RWPE2 (cell line): ENCODE measurements at regions not wholly inside any gene's neighbourhood (a gene's known extent, or its start where the extent isn't known, plus 50 kb on each side); places are given as distances from the start of the nearest gene placed in this dataset.

ENCODE experiments used
- ATAC-seq: fragments of 200-7000 bp; cut with Tn5 transposase; 3 replicates; pipeline ENCODE4 v1.9.1; 2021; ENCODE audit warnings: low read depth
- DNase-seq: peaks from one replicate; pipeline ENCODE4 v3.0.0-alpha.2; 2020; ENCODE audit warnings: low spot score
- H3K27ac ChIP-seq: fragments of 450-650 bp; 2 replicates; pipeline ENCODE4 v1.5.1; 2017; ENCODE audit warnings: mild to moderate bottlenecking; ENCODE audit not compliant: poor library complexity, severe bottlenecking
- H3K27me3 ChIP-seq: fragments of 250-450 bp; sonication (Bioruptor Pico); 2 replicates; pipeline ENCODE4 v1.5.1; 2021; ENCODE audit warnings: mild to moderate bottlenecking, moderate library complexity; ENCODE audit not compliant: insufficient read depth, poor library complexity, severe bottlenecking
- H3K36me3 ChIP-seq: fragments of 250-450 bp; sonication (Bioruptor Pico); 2 replicates; pipeline ENCODE4 v1.5.1; 2020; ENCODE audit warnings: low read depth, mild to moderate bottlenecking, moderate library complexity
- H3K4me1 ChIP-seq: fragments of 250-450 bp; sonication (Bioruptor Pico); 2 replicates; pipeline ENCODE4 v1.5.1; 2021; ENCODE audit warnings: mild to moderate bottlenecking, moderate library complexity; ENCODE audit not compliant: insufficient read depth, poor library complexity, severe bottlenecking
- H3K4me3 ChIP-seq: fragments of 250-450 bp; sonication (Bioruptor Pico); 2 replicates; pipeline ENCODE4 v1.5.1; 2021; ENCODE audit warnings: mild to moderate bottlenecking, moderate library complexity; ENCODE audit not compliant: severe bottlenecking
- H3K9me3 ChIP-seq: fragments of 250-450 bp; sonication (Bioruptor Pico); 2 replicates; pipeline ENCODE4 v1.5.1; 2021; ENCODE audit warnings: mild to moderate bottlenecking, moderate library complexity; ENCODE audit not compliant: severe bottlenecking
- TF ChIP-seq, protein P1 (sequence below): fragments of 450-650 bp; IDR thresholded peaks from one replicate; pipeline ENCODE4 v1.5.1; 2017; ENCODE audit warnings: mild to moderate bottlenecking, moderate library complexity; ENCODE audit not compliant: poor library complexity, severe bottlenecking

DNA sequence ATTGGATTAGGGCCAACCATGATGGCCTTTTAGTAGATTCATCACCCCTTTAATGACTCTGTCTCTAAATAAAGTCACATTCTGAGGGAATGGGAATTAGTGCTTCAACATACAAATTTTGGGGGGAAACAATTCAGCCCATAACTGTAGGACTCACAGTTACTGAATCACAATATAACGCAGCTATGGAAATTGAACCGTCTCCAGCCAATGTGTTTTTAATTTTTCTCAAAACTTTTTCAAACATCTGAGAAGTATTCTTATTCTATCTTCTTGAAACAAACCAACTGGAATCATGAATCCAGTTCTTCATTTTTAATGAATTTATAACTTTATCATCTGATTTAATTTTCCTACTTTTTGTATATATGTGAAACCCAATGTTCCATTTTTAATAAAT, 373.1 kb upstream of the SYT4 start:
- Histone ChIP-seq H3K4me3 (no peak overlapping the region), H3K27me3 (no peaks in the 10 kb centered on the region), H3K4me1 (no peaks in the 10 kb centered on the region), H3K9me3 (no peaks in the 10 kb centered on the region), H3K36me3 (no peaks in the 10 kb centered on the region), H3K27ac (no peak overlapping the region)
- TF ChIP-seq, protein P1, sequence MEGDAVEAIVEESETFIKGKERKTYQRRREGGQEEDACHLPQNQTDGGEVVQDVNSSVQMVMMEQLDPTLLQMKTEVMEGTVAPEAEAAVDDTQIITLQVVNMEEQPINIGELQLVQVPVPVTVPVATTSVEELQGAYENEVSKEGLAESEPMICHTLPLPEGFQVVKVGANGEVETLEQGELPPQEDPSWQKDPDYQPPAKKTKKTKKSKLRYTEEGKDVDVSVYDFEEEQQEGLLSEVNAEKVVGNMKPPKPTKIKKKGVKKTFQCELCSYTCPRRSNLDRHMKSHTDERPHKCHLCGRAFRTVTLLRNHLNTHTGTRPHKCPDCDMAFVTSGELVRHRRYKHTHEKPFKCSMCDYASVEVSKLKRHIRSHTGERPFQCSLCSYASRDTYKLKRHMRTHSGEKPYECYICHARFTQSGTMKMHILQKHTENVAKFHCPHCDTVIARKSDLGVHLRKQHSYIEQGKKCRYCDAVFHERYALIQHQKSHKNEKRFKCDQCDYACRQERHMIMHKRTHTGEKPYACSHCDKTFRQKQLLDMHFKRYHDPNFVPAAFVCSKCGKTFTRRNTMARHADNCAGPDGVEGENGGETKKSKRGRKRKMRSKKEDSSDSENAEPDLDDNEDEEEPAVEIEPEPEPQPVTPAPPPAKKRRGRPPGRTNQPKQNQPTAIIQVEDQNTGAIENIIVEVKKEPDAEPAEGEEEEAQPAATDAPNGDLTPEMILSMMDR, result no peak
- ATAC-seq (no peak), DNase-seq (no peak)

DNA sequence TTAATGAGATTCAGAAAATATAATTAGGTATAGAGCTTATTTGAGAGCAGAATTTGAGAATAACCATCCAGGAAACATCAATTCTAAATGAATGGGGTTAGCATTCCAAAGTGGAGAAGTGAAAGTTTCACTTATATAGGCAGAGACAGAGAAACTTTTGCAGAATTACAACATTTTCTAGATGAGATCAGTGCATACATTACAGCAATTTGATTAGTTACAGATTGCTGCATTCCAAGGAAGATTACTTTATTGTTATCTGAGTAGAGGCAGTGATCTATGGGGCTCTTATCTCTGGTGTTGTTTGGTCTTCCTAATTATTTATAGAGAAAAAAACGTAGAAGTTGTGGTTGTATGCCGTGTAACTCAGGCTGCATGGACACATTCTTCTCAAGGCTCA, 373.8 kb upstream of the SYT4 start:
- no peaks in the 10 kb centered on the region for H3K27me3 ChIP-seq
- H3K27ac ChIP-seq, result no peak overlapping the region
- no peaks in the 10 kb centered on the region for H3K9me3 ChIP-seq
- DNase-seq (no peak), ATAC-seq (no peak)
- no peak overlapping the region for H3K4me3 ChIP-seq
- no peaks in the 10 kb centered on the region for H3K4me1 ChIP-seq
- TF ChIP-seq, protein P1, result no peak
- no peaks in the 10 kb centered on the region for H3K36me3 ChIP-seq

DNA sequence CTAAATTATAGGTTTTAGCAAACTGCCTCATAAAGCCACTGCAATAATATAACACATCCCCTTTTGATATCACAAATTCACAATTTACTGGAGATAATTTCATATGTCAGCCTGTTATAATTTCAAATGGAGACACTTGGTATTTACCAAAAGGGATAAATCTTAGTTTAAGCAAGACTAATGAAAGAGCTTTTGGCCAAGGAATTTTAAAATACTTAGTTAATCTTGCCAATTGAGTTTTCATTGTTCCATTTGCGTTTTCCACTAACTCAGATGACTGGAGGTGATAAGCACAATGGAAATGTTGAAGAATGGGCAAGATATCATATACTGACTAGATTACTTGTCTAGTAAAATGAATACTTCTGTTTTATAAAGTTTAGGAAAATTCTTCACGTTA, 379.3 kb upstream of the SYT4 start:
- no peaks in the 10 kb centered on the region for H3K36me3 ChIP-seq
- TF ChIP-seq, protein P1, result no peak
- H3K27me3 ChIP-seq, result no peaks in the 10 kb centered on the region
- no peak overlapping the region for H3K27ac ChIP-seq
- no peak for DNase-seq
- H3K4me1 ChIP-seq, result no peaks in the 10 kb centered on the region
- no peak overlapping the region for H3K4me3 ChIP-seq
- H3K9me3 ChIP-seq, result no peaks in the 10 kb centered on the region
- no peak for ATAC-seq

DNA sequence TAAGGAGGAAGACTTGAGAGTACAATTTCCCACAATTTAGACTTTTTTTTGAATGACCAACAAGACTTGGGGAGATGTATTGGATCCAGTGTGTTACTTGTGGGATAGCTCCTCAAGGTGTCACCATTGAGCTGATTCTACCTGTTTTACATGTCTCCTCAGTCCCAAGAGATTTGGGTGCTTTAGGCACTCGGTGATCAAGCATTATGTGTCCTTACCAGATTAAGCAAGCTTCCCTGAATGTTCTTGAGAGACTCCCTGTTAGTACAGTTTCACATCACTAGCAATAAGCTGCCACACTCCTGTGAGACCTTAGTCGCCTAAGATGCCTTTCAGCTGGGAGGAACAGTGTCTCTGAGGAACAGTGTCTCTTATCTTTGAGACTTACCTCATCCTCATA, 384.3 kb upstream of the SYT4 start:
- H3K27ac ChIP-seq, result no peak overlapping the region
- H3K4me1 ChIP-seq, result peaks cover 20% of the 10 kb centered on the region
- H3K4me3 ChIP-seq, result no peak overlapping the region
- DNase-seq, result no peak
- TF ChIP-seq, protein P1, result peak; percentile 73
- no peaks in the 10 kb centered on the region for H3K27me3 ChIP-seq
- H3K9me3 ChIP-seq, result no peaks in the 10 kb centered on the region
- ATAC-seq, result peak; percentile 66
- no peaks in the 10 kb centered on the region for H3K36me3 ChIP-seq

DNA sequence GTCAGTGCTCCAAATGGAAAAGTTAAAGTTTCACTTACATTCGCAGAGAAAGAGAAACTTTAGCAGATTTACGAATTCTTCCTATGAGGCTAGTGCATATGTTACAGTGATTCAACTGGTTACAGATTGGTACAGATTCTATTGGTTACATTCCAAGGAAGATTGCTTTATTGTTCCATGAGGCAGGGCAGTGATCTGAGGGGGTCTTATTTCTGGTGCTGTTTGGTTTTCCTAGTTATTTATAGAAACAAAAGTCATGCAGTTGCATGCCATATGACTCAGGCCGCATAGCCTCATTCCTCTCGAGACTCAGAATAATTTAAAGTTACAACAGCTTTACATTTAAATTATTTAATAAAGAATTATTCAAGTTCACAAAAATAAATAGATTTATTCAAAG, 385.4 kb upstream of the SYT4 start:
- no peak overlapping the region for H3K4me3 ChIP-seq
- no peaks in the 10 kb centered on the region for H3K9me3 ChIP-seq
- no peaks in the 10 kb centered on the region for H3K27me3 ChIP-seq
- H3K27ac ChIP-seq, result peak overlapping the region; percentile 30
- no peaks in the 10 kb centered on the region for H3K36me3 ChIP-seq
- ATAC-seq, result peak; percentile 83
- peaks cover 20% of the 10 kb centered on the region for H3K4me1 ChIP-seq
- no peak for DNase-seq
- TF ChIP-seq, protein P1, result no peak
